ENCODE measurements at regions not wholly inside any gene's neighbourhood (a gene's known extent, or its start where the extent isn't known, plus 50 kb on each side); places are given as distances from the start of the nearest gene placed in this dataset.
"Not testable (repeated sequence)": the region's sequence is repeated elsewhere in the genome, so short reads cannot be mapped to it uniquely, and the experiment has no call there.

DNA sequence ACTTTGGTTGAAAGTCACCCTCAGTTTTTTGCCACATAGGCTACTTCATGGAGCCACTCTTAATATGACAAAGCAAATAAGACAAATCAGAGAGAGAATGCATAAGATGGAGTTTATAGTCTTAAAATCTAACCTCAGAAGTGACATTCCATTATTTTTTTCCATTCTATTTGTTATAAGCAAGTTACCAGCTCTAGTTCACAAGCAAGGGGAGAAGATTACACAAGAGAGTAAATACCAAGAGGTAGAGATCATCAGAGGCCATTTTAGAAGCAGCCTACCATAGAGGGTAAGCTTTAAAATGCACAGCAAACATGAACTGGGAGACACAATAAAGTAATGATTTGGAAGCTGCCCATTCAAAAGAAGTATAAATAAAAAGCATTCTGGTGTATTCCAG lies 651.3 kb upstream of the MEF2C start:
- H3K4me3 ChIP-seq (replicated peaks in 1 of 2; ENCODE audit: low read depth in 2 of 2, low read length in 2 of 2) = no peak overlapping the region
- TF ChIP-seq, protein P1, sequence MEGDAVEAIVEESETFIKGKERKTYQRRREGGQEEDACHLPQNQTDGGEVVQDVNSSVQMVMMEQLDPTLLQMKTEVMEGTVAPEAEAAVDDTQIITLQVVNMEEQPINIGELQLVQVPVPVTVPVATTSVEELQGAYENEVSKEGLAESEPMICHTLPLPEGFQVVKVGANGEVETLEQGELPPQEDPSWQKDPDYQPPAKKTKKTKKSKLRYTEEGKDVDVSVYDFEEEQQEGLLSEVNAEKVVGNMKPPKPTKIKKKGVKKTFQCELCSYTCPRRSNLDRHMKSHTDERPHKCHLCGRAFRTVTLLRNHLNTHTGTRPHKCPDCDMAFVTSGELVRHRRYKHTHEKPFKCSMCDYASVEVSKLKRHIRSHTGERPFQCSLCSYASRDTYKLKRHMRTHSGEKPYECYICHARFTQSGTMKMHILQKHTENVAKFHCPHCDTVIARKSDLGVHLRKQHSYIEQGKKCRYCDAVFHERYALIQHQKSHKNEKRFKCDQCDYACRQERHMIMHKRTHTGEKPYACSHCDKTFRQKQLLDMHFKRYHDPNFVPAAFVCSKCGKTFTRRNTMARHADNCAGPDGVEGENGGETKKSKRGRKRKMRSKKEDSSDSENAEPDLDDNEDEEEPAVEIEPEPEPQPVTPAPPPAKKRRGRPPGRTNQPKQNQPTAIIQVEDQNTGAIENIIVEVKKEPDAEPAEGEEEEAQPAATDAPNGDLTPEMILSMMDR (IDR thresholded peaks at IDR 0.05; ENCODE audit: low read depth, low read length) = no peak
- DNase-seq (ENCODE audit: low read depth in 2 of 2) = peak in 1 of 2 donors; percentile 59

DNA sequence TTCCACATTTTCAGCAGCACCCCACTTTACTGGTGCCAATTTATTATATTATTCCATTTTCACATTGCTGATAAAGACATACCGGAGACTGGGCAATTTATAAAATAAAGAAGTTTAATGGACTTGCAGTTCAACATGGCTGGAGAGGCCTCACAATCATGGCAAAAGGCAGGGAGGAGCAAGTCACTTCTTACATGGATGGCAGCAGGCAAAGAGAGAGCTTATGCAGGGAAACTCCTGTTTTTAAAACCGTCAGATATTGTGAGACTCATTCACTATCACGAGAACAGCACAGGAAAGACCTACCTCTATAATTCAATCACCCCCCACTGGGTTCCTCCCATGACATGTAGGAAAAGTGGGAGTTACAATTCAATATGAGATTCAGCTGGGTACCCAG lies 641.8 kb upstream of the MEF2C start:
- H3K4me3 ChIP-seq (replicated peaks in 1 of 2; ENCODE audit: low read depth in 2 of 2, low read length in 2 of 2) = no peak overlapping the region
- no peak for DNase-seq (ENCODE audit: low read depth in 2 of 2)
- TF ChIP-seq, protein P1 (IDR thresholded peaks at IDR 0.05; ENCODE audit: low read depth, low read length) = no peak

DNA sequence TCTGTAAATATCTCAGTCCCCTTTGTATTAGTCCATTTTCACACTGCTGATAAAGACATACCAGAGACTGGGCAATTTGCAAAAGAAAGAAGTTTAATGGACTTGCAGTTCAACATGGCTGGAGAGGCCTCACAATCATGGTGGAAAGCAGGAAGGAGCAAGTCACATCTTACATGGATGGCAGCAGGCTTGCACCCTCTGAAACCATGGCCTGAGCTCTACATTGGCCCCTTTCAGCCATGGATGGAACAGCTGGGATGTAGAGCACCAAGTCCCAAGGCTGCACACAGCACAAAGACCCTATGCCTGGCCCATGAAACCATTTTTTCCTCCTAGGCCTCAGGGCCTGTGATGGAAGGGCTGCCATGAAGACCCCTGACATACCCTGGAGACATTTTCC lies 640.9 kb upstream of the MEF2C start:
- not testable (repeated sequence) for H3K4me3 ChIP-seq (replicated peaks in 1 of 2; ENCODE audit: low read depth in 2 of 2, low read length in 2 of 2); DNase-seq (ENCODE audit: low read depth in 2 of 2)

DNA sequence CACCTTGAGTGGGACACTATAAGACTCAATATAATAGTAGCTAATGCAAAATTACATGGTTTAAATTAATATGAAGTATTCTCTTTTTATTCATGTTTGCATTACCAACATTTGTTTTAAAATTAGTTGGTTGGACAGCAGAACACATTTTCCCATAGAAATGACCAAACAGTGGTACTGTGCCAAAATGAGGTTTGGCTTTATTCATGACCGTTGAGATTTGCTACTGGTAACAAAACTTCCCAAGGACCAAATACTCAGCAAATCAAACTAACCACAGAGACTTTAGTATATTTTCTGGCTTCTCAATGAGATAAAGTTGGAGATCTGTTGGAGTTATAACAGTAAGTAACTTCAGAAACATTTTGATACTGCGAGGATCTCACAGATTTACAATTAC lies 637.8 kb upstream of the MEF2C start:
- TF ChIP-seq, protein P1 (IDR thresholded peaks at IDR 0.05; ENCODE audit: low read depth, low read length) = no peak
- DNase-seq (ENCODE audit: low read depth in 2 of 2) = no peak
- no peak overlapping the region for H3K4me3 ChIP-seq (replicated peaks in 1 of 2; ENCODE audit: low read depth in 2 of 2, low read length in 2 of 2)

DNA sequence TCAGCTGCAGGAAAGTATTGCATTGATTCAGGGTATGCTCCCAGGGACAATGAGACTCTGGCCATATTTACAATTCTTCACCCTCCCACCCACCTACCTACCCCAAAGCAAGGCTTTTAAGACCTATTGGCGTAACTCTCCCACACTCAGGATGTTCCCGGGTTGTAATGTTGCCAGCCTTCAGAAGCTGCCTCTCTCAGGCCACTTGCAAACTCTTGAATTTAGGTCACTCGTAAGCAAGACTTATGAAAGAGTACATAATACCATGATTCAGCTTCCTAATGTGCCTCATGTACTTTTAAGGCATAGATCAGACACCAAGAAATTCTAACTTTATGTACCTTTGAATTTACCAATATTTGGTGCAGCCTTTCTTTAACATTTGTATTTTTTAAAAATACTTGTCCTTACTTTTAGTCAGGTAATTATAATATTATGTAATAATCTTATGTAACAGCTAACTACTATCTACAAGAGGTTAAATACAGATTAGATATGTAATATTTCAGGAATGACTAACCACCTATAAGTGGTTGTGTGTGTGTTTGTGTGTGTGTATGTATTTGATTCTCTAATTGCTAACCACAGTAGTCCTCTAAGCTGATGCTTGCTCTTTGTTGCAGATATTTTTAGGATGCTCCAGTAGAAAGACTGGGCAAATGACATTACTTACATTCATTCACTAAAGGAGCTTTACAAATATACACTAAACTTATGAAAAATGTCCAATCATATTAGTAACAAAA lies 630.5 kb upstream of the MEF2C start:
- no peak overlapping the region for H3K4me3 ChIP-seq (replicated peaks in 1 of 2; ENCODE audit: low read depth in 2 of 2, low read length in 2 of 2)
- DNase-seq (ENCODE audit: low read depth in 2 of 2) = peak; percentile 3 to 18
- TF ChIP-seq, protein P1 (IDR thresholded peaks at IDR 0.05; ENCODE audit: low read depth, low read length) = no peak

DNA sequence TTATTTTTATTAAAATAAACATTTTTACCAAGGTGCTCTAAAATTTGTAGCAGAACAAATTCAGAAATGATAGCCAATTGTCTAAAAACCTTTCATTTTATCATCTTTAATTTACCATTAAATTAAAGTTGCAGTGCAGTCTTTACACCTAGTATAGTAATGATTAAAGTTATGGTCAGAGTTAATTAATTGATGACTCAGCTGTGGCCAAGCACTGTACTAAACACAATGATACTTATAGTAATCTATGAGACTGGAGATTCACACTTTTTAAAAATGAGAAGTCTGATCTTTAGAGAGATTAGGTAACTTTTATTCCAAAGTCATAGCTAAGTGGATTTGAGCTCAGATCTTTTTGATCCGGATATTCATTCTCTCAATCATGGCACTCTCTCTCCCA lies 621.1 kb upstream of the MEF2C start:
- DNase-seq (ENCODE audit: low read depth in 2 of 2) = no peak
- no peak overlapping the region for H3K4me3 ChIP-seq (replicated peaks in 1 of 2; ENCODE audit: low read depth in 2 of 2, low read length in 2 of 2)
- TF ChIP-seq, protein P1 (IDR thresholded peaks at IDR 0.05; ENCODE audit: low read depth, low read length) = no peak

GRCh38 chr5:89499787-89500186 lies 616.8 kb upstream of the MEF2C start:
- DNase-seq (ENCODE audit: low read depth in 2 of 2) = no peak
- TF ChIP-seq, protein P1 (IDR thresholded peaks at IDR 0.05; ENCODE audit: low read depth, low read length) = no peak
- no peak overlapping the region for H3K4me3 ChIP-seq (replicated peaks in 1 of 2; ENCODE audit: low read depth in 2 of 2, low read length in 2 of 2)

Measured in cardiac fibroblast (primary cell).